A549 (cell line): ENCODE measurements at regions not wholly inside any gene's neighbourhood (a gene's known extent, or its start where the extent isn't known, plus 50 kb on each side); places are given as distances from the start of the nearest gene placed in this dataset.

ENCODE experiments used
- ATAC-seq, 2 experiments: fragments of 200-7000 bp in 1 of 2; fragments of >200 bp in 1 of 2; cut with Nextera tagmentation in 1 of 2; cut with Tn5 transposase in 1 of 2; 3 replicates each; pipeline versions ENCODE4 v1.8.0 to v1.9.1; 2018 to 2020; ENCODE audit warnings: mild to moderate bottlenecking in 1 of 2, moderate library complexity in 1 of 2
- CTCF ChIA-PET: fragments of 300-600 bp; sonication (Branson Sonifier 250); formaldehyde crosslinking; extraction: SDS; loops from one replicate; lab custom pipeline; 2021; ENCODE audit warnings: antibody characterized with exemption, inconsistent platforms; lab: Yijun Ruan, JAX
- POLR2A ChIA-PET: fragments of 350-600 bp; formaldehyde crosslinking; extraction: SDS; loops from one replicate; lab custom pipeline; 2021; ENCODE audit warnings: antibody characterized with exemption, inconsistent platforms; lab: Yijun Ruan, JAX
- DNase-seq, 2 experiments: peaks; one replicate each; pipeline versions ENCODE4 v3.0.0 to v3.0.0-alpha.2; 2011 to 2016; ENCODE audit warnings: low read depth in 1 of 2, low spot score in 1 of 2
- FAIRE-seq: peaks from 2 replicates; lab custom pipeline; 2011; peaks lifted over from hg19 to GRCh38; lab: Jason Lieb, UNC
- H3K27ac ChIP-seq, 2 experiments: fragments of >200 bp; sonication (Bioruptor Twin); formaldehyde crosslinking; 3 replicates each; pipeline ENCODE4 v1.5.1; 2016 to 2017
- H3K4me1 ChIP-seq: fragments of >200 bp; sonication (Bioruptor Twin); formaldehyde crosslinking; 3 replicates; pipeline ENCODE4 v1.6.1; 2016
- H3K4me2 ChIP-seq: fragments of >200 bp; sonication (Bioruptor Twin); formaldehyde crosslinking; 3 replicates; pipeline ENCODE4 v1.6.1; 2016
- H3K4me3 ChIP-seq: fragments of >200 bp; sonication (Bioruptor Twin); formaldehyde crosslinking; 3 replicates; pipeline ENCODE4 v1.5.1; 2016
- H3K9me3 ChIP-seq: fragments of >200 bp; sonication (Bioruptor Twin); formaldehyde crosslinking; 3 replicates; pipeline ENCODE4 v1.6.1; 2016
- BHLHE40 ChIP-seq: IDR thresholded peaks from 2 replicates; pipeline ENCODE4 v1.6.1; 2012; ENCODE audit warnings: low read depth, low read length, inconsistent platforms
- CBX2 ChIP-seq: fragments of 200-600 bp; sonication (generic); IDR thresholded peaks from 2 replicates; pipeline ENCODE4 v1.6.1; 2016; ENCODE audit warnings: low read depth, mild to moderate bottlenecking, borderline replicate concordance
- CTCF ChIP-seq: fragments of >200 bp; sonication (Bioruptor Twin); formaldehyde crosslinking; IDR thresholded peaks from 3 replicates; pipeline ENCODE4 v1.5.1; 2016
- EP300 ChIP-seq, 2 experiments: fragments of >200 bp; sonication (Bioruptor Twin); formaldehyde crosslinking; IDR thresholded peaks; 2 replicates in 1 of 2; 3 replicates in 1 of 2; pipeline ENCODE4 v1.6.1; 2016 to 2017
- FOXS1 ChIP-seq: fragments of 250-450 bp; sonication (Bioruptor Pico); IDR thresholded peaks from 2 replicates; pipeline ENCODE4 v1.5.0; 2020; ENCODE audit warnings: mild to moderate bottlenecking, moderate library complexity
- HOXA7 ChIP-seq: fragments of 250-450 bp; sonication (Bioruptor Pico); IDR thresholded peaks from 2 replicates; pipeline ENCODE4 v1.5.0; 2020; ENCODE audit warnings: mild to moderate bottlenecking, moderate library complexity
- HOXB5 ChIP-seq: fragments of 250-450 bp; sonication (Bioruptor Pico); IDR thresholded peaks from 2 replicates; pipeline ENCODE4 v1.5.0; 2020; ENCODE audit warnings: mild to moderate bottlenecking, moderate library complexity
- JUN ChIP-seq, 2 experiments: fragments of >200 bp; sonication (Bioruptor Twin); formaldehyde crosslinking; IDR thresholded peaks; 2 replicates in 1 of 2; 3 replicates in 1 of 2; pipeline ENCODE4 v1.6.1; 2016 to 2017
- JUNB ChIP-seq: fragments of >200 bp; sonication (Bioruptor Twin); formaldehyde crosslinking; IDR thresholded peaks from 2 replicates; pipeline ENCODE4 v1.6.1; 2016
- MYC ChIP-seq: IDR thresholded peaks from 2 replicates; pipeline ENCODE4 v1.6.1; 2012; ENCODE audit warnings: mild to moderate bottlenecking, inconsistent platforms, low read length, improper control_type of control experiment, borderline replicate concordance
- NFE2L2 ChIP-seq: fragments of 150-350 bp; conservative IDR thresholded peaks from 2 replicates; pipeline ENCODE4 v1.6.1; 2014; ENCODE audit warnings: low read length
- NR3C1 ChIP-seq: fragments of >200 bp; sonication (Bioruptor Twin); formaldehyde crosslinking; IDR thresholded peaks from 3 replicates; pipeline ENCODE4 v1.6.1; 2017
- PBX3 ChIP-seq: IDR thresholded peaks from 2 replicates; pipeline ENCODE4 v1.6.1; 2012
- POLR2A ChIP-seq: IDR thresholded peaks from 2 replicates; pipeline ENCODE4 v1.6.1; 2012; ENCODE audit warnings: mild to moderate bottlenecking, low read length
- RAD21 ChIP-seq, 2 experiments: fragments of >200 bp in 1 of 2; sonication (Bioruptor Twin) in 1 of 2; formaldehyde crosslinking in 1 of 2; IDR thresholded peaks in 1 of 2; conservative IDR thresholded peaks in 1 of 2; 2 replicates in 1 of 2; 3 replicates in 1 of 2; pipeline ENCODE4 v1.6.1; 2012 to 2018; ENCODE audit warnings: inconsistent platforms in 1 of 2
- RARB ChIP-seq: fragments of 250-450 bp; sonication (Bioruptor Pico); IDR thresholded peaks from 2 replicates; pipeline ENCODE4 v1.8.0; 2021; ENCODE audit warnings: mild to moderate bottlenecking, moderate library complexity
- RCOR1 ChIP-seq: fragments of 150-350 bp; IDR thresholded peaks from 2 replicates; pipeline ENCODE4 v1.6.1; 2014; ENCODE audit warnings: antibody characterized with exemption, low read length, low read depth
- SREBF2 ChIP-seq: fragments of 450-650 bp; IDR thresholded peaks from 2 replicates; pipeline ENCODE4 v1.6.1; 2014; ENCODE audit warnings: mild to moderate bottlenecking, moderate library complexity
- TFCP2L1 ChIP-seq: fragments of 250-450 bp; sonication (Bioruptor Pico); IDR thresholded peaks from 2 replicates; pipeline ENCODE4 v1.5.0; 2021; ENCODE audit warnings: mild to moderate bottlenecking
- TP53 ChIP-seq: fragments of 250-450 bp; sonication (Bioruptor Pico); IDR thresholded peaks from 2 replicates; pipeline ENCODE4 v1.5.0; 2021; ENCODE audit warnings: mild to moderate bottlenecking, moderate library complexity
- ZC3H11A ChIP-seq: fragments of 450-650 bp; IDR thresholded peaks from 2 replicates; pipeline ENCODE4 v1.6.1; 2014; ENCODE audit warnings: antibody characterized with exemption, mild to moderate bottlenecking
- ZFP36 ChIP-seq: fragments of 450-650 bp; IDR thresholded peaks from 2 replicates; pipeline ENCODE4 v1.6.1; 2014; ENCODE audit warnings: borderline replicate concordance; ENCODE audit not compliant: partially characterized antibody
- ZNF302 ChIP-seq: fragments of 250-450 bp; sonication (Bioruptor Pico); IDR thresholded peaks from 2 replicates; pipeline ENCODE4 v1.9.0; 2021; ENCODE audit warnings: inconsistent platforms, mild to moderate bottlenecking, moderate library complexity
- ZSCAN20 ChIP-seq: fragments of 250-450 bp; sonication (Bioruptor Pico); IDR thresholded peaks from 2 replicates; pipeline ENCODE4 v1.8.0; 2022; ENCODE audit warnings: mild to moderate bottlenecking, moderate library complexity
- WGBS: methylation state at CpG from one replicate; pipeline ENCODE4 v1.1.6; 2017; ENCODE audit errors: missing lambda C conversion rate; 5-methylcytosine and 5-hydroxymethylcytosine counted together
- TF ChIP-seq, protein P1 (sequence below): fragments of 250-450 bp; sonication (Bioruptor Pico); IDR thresholded peaks from 2 replicates; pipeline ENCODE4 v1.5.0; 2020; ENCODE audit warnings: low read depth, mild to moderate bottlenecking, moderate library complexity
- TF ChIP-seq, protein P2 (sequence below): fragments of 200-600 bp; sonication (generic); IDR thresholded peaks from 2 replicates; pipeline ENCODE4 v1.6.1; 2016; ENCODE audit warnings: antibody characterized with exemption, mild to moderate bottlenecking, moderate library complexity

DNA sequence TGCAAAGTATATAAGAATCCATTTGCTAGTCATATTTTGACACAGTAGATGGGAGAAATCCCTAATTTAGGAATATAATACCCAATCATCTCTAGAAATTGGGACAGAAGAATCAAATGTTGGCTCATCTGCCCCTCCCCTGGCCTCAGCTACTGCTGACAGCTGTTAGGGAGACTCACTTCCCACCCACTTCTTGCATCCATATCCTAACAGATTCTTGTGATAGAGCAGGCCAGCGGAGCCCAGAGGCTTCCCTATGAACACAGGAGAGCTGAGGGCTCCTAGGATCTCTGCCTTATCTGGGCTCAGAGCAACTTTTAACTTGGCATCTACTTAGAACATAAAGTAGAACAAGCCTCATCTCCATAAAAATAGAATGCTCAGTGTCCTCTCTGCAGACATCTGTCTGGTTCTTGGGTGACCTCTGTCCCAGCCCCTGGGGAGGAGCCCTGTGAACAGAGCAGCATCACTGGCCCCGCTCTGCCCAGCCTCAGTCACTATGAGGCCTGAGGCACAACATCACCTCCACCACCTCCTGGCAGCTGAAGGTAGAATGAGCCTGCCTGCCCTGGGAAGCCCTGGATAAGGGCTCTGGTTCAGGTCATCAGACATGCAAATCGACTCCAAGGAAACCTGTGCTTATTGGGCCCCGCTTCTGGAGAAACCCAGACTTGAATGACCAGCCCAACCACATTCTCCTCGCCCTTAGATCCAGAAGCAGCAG, 229.7 kb downstream of the ANKRD36B start:
- Histone ChIP-seq H3K4me1 (no peaks in the 10 kb centered on the region), H3K27ac (no peak overlapping the region), H3K4me3 (no peak overlapping the region), H3K9me3 (no peaks in the 10 kb centered on the region), H3K4me2 (no peak overlapping the region)
- no peak for DNase-seq
- 9% methylated on average over 3 of the region's 5 CpGs for WGBS
- no peak; a peak in 1 of 6 replicates for ATAC-seq
- no peak for FAIRE-seq
- CTCF ChIA-PET = no interaction called here
- POLR2A ChIA-PET = no interaction called here
- TF ChIP-seq FOXS1 (CRISPR knock-in tag) (no peak), TP53 (CRISPR knock-in tag) (no peak), HOXB5 (CRISPR knock-in tag) (no peak)
- TF ChIP-seq, protein P1, sequence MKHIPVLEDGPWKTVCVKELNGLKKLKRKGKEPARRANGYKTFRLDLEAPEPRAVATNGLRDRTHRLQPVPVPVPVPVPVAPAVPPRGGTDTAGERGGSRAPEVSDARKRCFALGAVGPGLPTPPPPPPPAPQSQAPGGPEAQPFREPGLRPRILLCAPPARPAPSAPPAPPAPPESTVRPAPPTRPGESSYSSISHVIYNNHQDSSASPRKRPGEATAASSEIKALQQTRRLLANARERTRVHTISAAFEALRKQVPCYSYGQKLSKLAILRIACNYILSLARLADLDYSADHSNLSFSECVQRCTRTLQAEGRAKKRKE (CRISPR knock-in tag) = no peak
- TF ChIP-seq, protein P2, sequence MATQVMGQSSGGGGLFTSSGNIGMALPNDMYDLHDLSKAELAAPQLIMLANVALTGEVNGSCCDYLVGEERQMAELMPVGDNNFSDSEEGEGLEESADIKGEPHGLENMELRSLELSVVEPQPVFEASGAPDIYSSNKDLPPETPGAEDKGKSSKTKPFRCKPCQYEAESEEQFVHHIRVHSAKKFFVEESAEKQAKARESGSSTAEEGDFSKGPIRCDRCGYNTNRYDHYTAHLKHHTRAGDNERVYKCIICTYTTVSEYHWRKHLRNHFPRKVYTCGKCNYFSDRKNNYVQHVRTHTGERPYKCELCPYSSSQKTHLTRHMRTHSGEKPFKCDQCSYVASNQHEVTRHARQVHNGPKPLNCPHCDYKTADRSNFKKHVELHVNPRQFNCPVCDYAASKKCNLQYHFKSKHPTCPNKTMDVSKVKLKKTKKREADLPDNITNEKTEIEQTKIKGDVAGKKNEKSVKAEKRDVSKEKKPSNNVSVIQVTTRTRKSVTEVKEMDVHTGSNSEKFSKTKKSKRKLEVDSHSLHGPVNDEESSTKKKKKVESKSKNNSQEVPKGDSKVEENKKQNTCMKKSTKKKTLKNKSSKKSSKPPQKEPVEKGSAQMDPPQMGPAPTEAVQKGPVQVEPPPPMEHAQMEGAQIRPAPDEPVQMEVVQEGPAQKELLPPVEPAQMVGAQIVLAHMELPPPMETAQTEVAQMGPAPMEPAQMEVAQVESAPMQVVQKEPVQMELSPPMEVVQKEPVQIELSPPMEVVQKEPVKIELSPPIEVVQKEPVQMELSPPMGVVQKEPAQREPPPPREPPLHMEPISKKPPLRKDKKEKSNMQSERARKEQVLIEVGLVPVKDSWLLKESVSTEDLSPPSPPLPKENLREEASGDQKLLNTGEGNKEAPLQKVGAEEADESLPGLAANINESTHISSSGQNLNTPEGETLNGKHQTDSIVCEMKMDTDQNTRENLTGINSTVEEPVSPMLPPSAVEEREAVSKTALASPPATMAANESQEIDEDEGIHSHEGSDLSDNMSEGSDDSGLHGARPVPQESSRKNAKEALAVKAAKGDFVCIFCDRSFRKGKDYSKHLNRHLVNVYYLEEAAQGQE = no peak

DNA sequence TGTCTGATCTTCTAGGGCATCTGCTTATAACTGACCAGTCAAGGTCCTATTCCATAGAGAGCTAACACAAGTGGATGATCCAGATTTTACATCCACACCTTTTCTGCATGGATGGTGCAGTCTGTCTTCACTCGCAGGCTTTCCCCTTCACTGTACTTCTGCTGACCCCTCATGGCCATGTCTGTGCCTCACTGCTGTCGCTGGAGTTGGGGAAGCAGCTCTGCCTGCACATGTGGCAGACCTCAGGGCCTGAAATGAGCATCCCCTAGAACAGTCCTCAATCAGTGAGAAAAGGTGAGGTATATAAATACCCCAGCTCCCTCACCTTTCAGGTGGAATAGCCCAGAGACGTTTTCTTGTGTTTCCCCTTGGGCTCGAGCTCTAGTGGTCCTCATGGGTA, 233.8 kb downstream of the ANKRD36B start:
- no peaks in the 10 kb centered on the region for H3K4me1 ChIP-seq
- ChIA-PET POLR2A (no interaction called here), CTCF (no interaction called here)
- ATAC-seq (peak in 1 of 2 experiments; percentile 60; a peak in 3 of 6 replicates), FAIRE-seq (no peak), DNase-seq (peak in 1 of 2 experiments; percentile 5)
- H3K4me2 ChIP-seq = no peak overlapping the region
- no peak for TF ChIP-seq TFCP2L1 (CRISPR knock-in tag)
- peak; percentile 16 to 27; a peak in 1 of 5 replicates for TF ChIP-seq RAD21 (conservative IDR thresholded peaks at IDR 0.05 in 1 of 2, IDR thresholded peaks at IDR 0.05 in 1 of 2)
- no peak overlapping the region for H3K4me3 ChIP-seq
- H3K27ac ChIP-seq = no peak overlapping the region
- WGBS = 12% methylated on average over 4 of the region's 4 CpGs
- no peaks in the 10 kb centered on the region for H3K9me3 ChIP-seq

DNA sequence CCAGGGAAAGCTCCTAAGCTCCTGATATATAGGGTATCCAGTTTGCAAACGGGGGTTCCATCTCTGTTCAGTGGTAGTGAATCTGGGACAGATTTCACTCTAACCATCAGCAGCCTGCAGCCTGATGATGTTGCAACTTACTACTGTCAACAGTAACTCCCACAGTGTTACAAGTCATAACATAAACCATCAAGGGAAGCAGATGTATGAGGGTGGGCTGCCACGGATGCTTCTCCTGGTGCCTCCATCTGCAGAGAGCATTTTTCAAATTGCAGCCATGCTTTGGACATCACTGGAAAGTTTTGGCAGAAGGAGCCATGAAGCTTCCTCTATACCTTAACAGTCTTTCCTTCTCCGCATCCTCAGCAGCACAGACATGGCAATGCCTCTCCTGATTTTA, 234.5 kb downstream of the ANKRD36B start:
- ATAC-seq = no peak
- POLR2A ChIA-PET = no interaction called here
- 35% methylated on average over 3 of the region's 3 CpGs for WGBS

More for the DNA sequence above, 234.5 kb downstream of the ANKRD36B start:
- Histone ChIP-seq H3K4me1 (no peaks in the 10 kb centered on the region), H3K4me2 (no peak overlapping the region)
- CTCF ChIA-PET = no interaction called here
- no peak for TF ChIP-seq ZC3H11A
- no peak for TF ChIP-seq HOXA7
- no peak for TF ChIP-seq BHLHE40
- TF ChIP-seq CTCF = no peak
- TF ChIP-seq ZSCAN20 (CRISPR knock-in tag) = no peak
- TF ChIP-seq ZNF302 (CRISPR knock-in tag) = no peak
- no peak for TF ChIP-seq NFE2L2
- no peak for TF ChIP-seq POLR2A
- no peak for TF ChIP-seq JUN (IDR thresholded peaks at IDR 0.05)
- no peak for TF ChIP-seq EP300 (IDR thresholded peaks at IDR 0.05)
- TF ChIP-seq SREBF2 = no peak
- no peak for TF ChIP-seq MYC
- no peak for TF ChIP-seq RCOR1
- TF ChIP-seq PBX3 = no peak
- TF ChIP-seq JUNB = no peak
- TF ChIP-seq ZFP36 = no peak
- TF ChIP-seq NR3C1 = no peak
- TF ChIP-seq RAD21 (conservative IDR thresholded peaks at IDR 0.05 in 1 of 2, IDR thresholded peaks at IDR 0.05 in 1 of 2) = no peak
- TF ChIP-seq RARB (CRISPR knock-in tag) = no peak
- TF ChIP-seq CBX2 = no peak
- TF ChIP-seq, all 56 proteins: peak for 0
- Histone ChIP-seq H3K4me3 (no peak overlapping the region), H3K9me3 (no peaks in the 10 kb centered on the region), H3K27ac (no peak overlapping the region)
- no peak for DNase-seq
- FAIRE-seq = no peak
